ENCODE measurements at regions not wholly inside any gene's neighbourhood (a gene's known extent, or its start where the extent isn't known, plus 50 kb on each side); places are given as distances from the start of the nearest gene placed in this dataset.

DNA sequence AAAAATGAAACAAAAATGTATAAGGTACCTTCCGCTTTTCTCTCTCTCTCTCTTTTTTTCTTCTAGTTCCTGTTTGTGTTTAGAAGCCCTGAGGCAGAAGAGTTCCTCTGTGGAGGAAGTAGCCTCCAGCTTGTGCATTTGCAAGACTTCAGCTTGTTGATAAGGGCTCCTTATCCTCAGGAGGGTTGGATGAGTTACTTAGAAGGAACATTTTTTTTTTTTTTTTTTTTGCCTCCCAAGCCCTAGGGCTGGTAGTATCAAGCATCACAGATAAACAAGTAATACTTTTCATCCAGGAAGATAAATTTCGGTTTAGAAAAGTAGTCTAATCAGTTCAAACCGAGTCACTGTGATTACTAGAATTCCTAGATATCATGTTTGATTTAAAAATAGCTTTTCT lies 91.0 kb upstream of the CBLB start:
- TF ChIP-seq, protein P1, sequence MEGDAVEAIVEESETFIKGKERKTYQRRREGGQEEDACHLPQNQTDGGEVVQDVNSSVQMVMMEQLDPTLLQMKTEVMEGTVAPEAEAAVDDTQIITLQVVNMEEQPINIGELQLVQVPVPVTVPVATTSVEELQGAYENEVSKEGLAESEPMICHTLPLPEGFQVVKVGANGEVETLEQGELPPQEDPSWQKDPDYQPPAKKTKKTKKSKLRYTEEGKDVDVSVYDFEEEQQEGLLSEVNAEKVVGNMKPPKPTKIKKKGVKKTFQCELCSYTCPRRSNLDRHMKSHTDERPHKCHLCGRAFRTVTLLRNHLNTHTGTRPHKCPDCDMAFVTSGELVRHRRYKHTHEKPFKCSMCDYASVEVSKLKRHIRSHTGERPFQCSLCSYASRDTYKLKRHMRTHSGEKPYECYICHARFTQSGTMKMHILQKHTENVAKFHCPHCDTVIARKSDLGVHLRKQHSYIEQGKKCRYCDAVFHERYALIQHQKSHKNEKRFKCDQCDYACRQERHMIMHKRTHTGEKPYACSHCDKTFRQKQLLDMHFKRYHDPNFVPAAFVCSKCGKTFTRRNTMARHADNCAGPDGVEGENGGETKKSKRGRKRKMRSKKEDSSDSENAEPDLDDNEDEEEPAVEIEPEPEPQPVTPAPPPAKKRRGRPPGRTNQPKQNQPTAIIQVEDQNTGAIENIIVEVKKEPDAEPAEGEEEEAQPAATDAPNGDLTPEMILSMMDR (IDR thresholded peaks at IDR 0.05) = no peak
- no peak for TF ChIP-seq EZH2 (IDR thresholded peaks at IDR 0.05)

Measured in neural progenitor cell (in vitro differentiated cells).